ENCODE measurements at regions not wholly inside any gene's neighbourhood (a gene's known extent, or its start where the extent isn't known, plus 50 kb on each side); places are given as distances from the start of the nearest gene placed in this dataset.

DNA sequence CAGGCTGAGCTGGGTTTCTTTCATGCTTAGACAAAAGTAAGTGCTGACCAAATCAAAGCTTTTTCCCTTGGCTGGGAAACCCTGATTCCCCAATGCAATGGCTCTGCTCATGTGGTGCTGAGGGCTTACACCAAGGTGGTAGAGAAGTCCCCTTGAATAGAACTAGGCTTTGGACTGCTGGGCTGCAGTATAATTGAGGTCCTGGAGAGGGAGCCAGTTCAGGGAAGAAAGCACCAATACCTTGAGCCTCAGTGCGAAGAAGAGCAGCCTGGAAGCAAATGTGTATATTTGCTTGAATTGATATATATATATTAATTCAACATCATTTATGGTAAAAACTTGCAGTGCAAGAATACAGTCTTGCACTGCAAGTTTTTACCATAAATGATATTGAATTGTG is 391.1 kb downstream of the RPS24 start:
- H3K36me3 ChIP-seq, result no peaks in the 10 kb centered on the region
- H3K27me3 ChIP-seq, result no peaks in the 10 kb centered on the region
- H3K9me3 ChIP-seq, result no peaks in the 10 kb centered on the region
- peaks cover 0 to 16% (median 8%) of the 10 kb centered on the region in 4 donors for H3K4me1 ChIP-seq
- H3K27ac ChIP-seq, result no peak overlapping the region
- ATAC-seq (peak; percentile 64 to 78 (median 68)), DNase-seq (no peak)
- no peak for TF ChIP-seq POLR2A (IDR thresholded peaks at IDR 0.05)
- TF ChIP-seq CTCF (IDR thresholded peaks at IDR 0.05), result peak in 3 of 4 donors; percentile 39 to 59 (median 54)
- intact Hi-C loops (cut with DNase I), result no loop called here
- H3K4me3 ChIP-seq, result no peak overlapping the region
- no CpG with 5 or more reads among the region's 1 CpG for WGBS (ENCODE audit: insufficient coverage, low coverage, low lambda C conversion rate, missing lambda C conversion rate)

DNA sequence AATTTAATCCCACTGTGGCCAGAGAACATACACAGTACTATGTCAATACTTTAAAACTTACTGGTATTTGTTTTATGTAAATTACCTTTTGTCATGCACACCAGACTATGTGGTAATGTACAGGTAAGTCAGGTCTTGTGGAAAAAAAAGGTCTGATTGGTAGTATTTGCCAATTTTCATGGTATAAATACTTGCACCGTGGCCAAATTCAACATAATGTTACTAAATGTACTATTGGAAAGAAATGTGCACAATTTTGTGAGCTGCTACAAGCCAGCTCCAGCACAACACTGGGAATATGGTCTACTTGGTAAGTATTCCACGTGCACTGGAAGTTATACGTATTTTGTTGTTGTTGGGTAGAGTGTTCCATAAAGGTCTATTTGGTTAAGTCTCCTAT is 392.5 kb downstream of the RPS24 start:
- ATAC-seq (peak; percentile 14 to 48 (median 42)), DNase-seq (no peak)
- peaks cover 0 to 16% (median 8%) of the 10 kb centered on the region in 4 donors for H3K4me1 ChIP-seq
- no peak overlapping the region for H3K4me3 ChIP-seq
- WGBS (ENCODE audit: insufficient coverage, low coverage, low lambda C conversion rate, missing lambda C conversion rate), result 47% methylated on average over 3 of the region's 3 CpGs
- no peaks in the 10 kb centered on the region for H3K27me3 ChIP-seq
- no peak overlapping the region for H3K27ac ChIP-seq
- intact Hi-C loops (cut with DNase I), result no loop called here
- no peaks in the 10 kb centered on the region for H3K9me3 ChIP-seq
- no peaks in the 10 kb centered on the region for H3K36me3 ChIP-seq
- TF ChIP-seq POLR2A (IDR thresholded peaks at IDR 0.05) (no peak), CTCF (IDR thresholded peaks at IDR 0.05) (no peak)

DNA sequence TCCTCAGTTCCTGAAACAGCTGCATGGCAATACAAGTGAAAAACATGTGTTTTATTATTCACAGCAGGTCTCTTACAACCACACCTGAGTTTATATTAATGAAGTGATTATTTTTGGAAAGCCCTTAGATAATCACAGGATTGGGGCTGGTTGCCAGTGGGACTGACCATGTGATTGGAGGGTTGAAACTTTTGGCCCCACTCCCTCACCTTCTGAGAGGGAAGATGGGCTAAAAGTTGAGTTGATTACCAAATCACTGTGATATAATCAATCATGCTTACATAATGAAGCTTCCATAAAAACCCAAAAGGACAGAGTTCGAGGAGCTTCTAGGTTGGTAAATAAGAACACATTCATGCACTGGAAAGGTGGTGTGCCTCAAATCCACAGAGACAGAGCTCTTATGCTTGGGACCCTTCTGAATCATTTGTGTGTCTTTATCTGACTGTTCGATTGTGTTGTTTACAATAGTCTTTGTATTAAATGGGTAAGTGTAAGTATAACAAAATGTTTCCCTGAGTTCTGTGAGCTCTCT is 393.9 kb downstream of the RPS24 start:
- Histone ChIP-seq H3K27me3 (no peaks in the 10 kb centered on the region), H3K9me3 (no peaks in the 10 kb centered on the region), H3K4me1 (peaks cover 0 to 16% (median 8%) of the 10 kb centered on the region in 4 donors), H3K36me3 (no peaks in the 10 kb centered on the region), H3K27ac (peak overlapping the region in 2 of 3 donors; percentile 14 to 42), H3K4me3 (no peak overlapping the region)
- DNase-seq, result peak; percentile 44 to 72 (median 72)
- WGBS (ENCODE audit: insufficient coverage, low coverage, low lambda C conversion rate, missing lambda C conversion rate), result 27% methylated on average over 2 of the region's 2 CpGs
- ATAC-seq, result peak; percentile 74 to 83 (median 78)
- intact Hi-C loops (cut with DNase I), result no loop called here
- TF ChIP-seq CTCF (IDR thresholded peaks at IDR 0.05) (no peak), POLR2A (IDR thresholded peaks at IDR 0.05) (no peak)

GRCh38 chr10:78428579-78428978 is 394.9 kb downstream of the RPS24 start:
- TF ChIP-seq CTCF (IDR thresholded peaks at IDR 0.05) (no peak), POLR2A (IDR thresholded peaks at IDR 0.05) (no peak)
- intact Hi-C loops (cut with DNase I), result no loop called here
- H3K36me3 ChIP-seq, result no peaks in the 10 kb centered on the region
- no peaks in the 10 kb centered on the region for H3K9me3 ChIP-seq
- no peak for DNase-seq
- no peak for ATAC-seq
- 71% methylated on average over 2 of the region's 2 CpGs for whole genome bisulfite sequencing (ENCODE audit: insufficient coverage, low coverage, low lambda C conversion rate, missing lambda C conversion rate)
- no peaks in the 10 kb centered on the region for H3K27me3 ChIP-seq
- no peak overlapping the region for H3K4me3 ChIP-seq
- H3K4me1 ChIP-seq, result peaks cover 0 to 16% (median 8%) of the 10 kb centered on the region in 4 donors
- peak overlapping the region in 1 of 3 donors; percentile 42 for H3K27ac ChIP-seq

All from right lobe of liver (tissue), 6 donors.